ENCODE measurements at regions not wholly inside any gene's neighbourhood (a gene's known extent, or its start where the extent isn't known, plus 50 kb on each side); places are given as distances from the start of the nearest gene placed in this dataset.

DNA sequence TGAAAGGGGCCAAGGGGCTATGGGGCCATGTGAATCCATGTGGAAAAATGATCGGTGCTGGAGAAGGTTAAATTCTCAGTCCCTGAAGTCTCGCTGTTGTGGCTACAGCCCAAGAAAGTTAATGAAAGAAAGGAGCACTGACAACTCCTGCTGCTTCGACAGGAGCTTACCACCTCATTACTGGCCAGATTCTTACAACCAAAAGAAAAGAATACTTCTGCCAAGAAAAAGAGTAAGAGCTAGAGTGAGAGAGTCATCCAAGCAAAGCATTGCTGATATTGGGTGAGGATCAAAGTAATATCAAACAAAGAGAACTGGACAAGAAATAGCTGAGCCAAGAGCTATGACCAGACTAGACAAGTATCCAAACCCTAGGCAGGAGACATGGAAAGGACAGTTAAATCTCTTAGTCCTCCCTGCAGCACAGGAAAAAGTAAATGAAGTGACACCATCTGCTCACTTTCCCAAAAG is 348.4 kb upstream of the PLSCR5 start:
- TF ChIP-seq, protein P1, sequence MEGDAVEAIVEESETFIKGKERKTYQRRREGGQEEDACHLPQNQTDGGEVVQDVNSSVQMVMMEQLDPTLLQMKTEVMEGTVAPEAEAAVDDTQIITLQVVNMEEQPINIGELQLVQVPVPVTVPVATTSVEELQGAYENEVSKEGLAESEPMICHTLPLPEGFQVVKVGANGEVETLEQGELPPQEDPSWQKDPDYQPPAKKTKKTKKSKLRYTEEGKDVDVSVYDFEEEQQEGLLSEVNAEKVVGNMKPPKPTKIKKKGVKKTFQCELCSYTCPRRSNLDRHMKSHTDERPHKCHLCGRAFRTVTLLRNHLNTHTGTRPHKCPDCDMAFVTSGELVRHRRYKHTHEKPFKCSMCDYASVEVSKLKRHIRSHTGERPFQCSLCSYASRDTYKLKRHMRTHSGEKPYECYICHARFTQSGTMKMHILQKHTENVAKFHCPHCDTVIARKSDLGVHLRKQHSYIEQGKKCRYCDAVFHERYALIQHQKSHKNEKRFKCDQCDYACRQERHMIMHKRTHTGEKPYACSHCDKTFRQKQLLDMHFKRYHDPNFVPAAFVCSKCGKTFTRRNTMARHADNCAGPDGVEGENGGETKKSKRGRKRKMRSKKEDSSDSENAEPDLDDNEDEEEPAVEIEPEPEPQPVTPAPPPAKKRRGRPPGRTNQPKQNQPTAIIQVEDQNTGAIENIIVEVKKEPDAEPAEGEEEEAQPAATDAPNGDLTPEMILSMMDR (conservative IDR thresholded peaks at IDR 0.05; ENCODE audit: low read depth, low read length): no peak
- TF ChIP-seq RCOR1 (IDR thresholded peaks at IDR 0.05; ENCODE audit: insufficient replicate concordance, low read length): no peak
- no peak for TF ChIP-seq POLR2A (IDR thresholded peaks at IDR 0.05; ENCODE audit: low read depth, low read length)
- TF ChIP-seq FOS (IDR thresholded peaks at IDR 0.05; ENCODE audit: low read depth, low read length): no peak
- no peak for TF ChIP-seq SMC3 (IDR thresholded peaks at IDR 0.05; ENCODE audit: low read depth, low read length)
- TF ChIP-seq RFX5 (IDR thresholded peaks at IDR 0.05; ENCODE audit: low read depth, low read length): no peak
- no peak for TF ChIP-seq MAFK (IDR thresholded peaks at IDR 0.05; ENCODE audit: low read depth, low read length)
- TF ChIP-seq, protein P2, sequence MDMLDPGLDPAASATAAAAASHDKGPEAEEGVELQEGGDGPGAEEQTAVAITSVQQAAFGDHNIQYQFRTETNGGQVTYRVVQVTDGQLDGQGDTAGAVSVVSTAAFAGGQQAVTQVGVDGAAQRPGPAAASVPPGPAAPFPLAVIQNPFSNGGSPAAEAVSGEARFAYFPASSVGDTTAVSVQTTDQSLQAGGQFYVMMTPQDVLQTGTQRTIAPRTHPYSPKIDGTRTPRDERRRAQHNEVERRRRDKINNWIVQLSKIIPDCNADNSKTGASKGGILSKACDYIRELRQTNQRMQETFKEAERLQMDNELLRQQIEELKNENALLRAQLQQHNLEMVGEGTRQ (IDR thresholded peaks at IDR 0.05; ENCODE audit: low read depth, low read length): no peak
- TF ChIP-seq CEBPB (IDR thresholded peaks at IDR 0.05; ENCODE audit: low read depth, low read length): no peak
- TF ChIP-seq BHLHE40 (IDR thresholded peaks at IDR 0.05; ENCODE audit: low read depth, low read length): no peak
- TF ChIP-seq MAZ (IDR thresholded peaks at IDR 0.05; ENCODE audit: borderline replicate concordance, low read depth, low read length): no peak
